H1 (cell line): ENCODE measurements at regions not wholly inside any gene's neighbourhood (a gene's known extent, or its start where the extent isn't known, plus 50 kb on each side); places are given as distances from the start of the nearest gene placed in this dataset.

ENCODE experiments used
- CTCF ChIA-PET: fragments of 300-600 bp; sonication (Branson Sonifier 250); formaldehyde crosslinking; loops from one replicate; lab custom pipeline; 2021; ENCODE audit not compliant: partially characterized antibody; lab: Charles Lee
- POLR2A ChIA-PET: fragments of 300-600 bp; sonication (Branson Sonifier 250); formaldehyde crosslinking; loops from one replicate; lab custom pipeline; 2021; ENCODE audit warnings: inconsistent platforms; ENCODE audit not compliant: partially characterized antibody; lab: Charles Lee
- DNase-seq, 2 experiments: peaks; one replicate each; pipeline versions ENCODE4 v3.0.0 to v3.0.0-alpha.2; 2010 to 2022; ENCODE audit warnings: low spot score in 2 of 2, low read depth in 1 of 2, mixed read lengths in 1 of 2
- FAIRE-seq: peaks from 2 replicates; lab custom pipeline; 2011; peaks lifted over from hg19 to GRCh38; lab: Jason Lieb, UNC
- H2AFZ ChIP-seq: 2 replicates; pipeline ENCODE4 v1.8.1; 2012; ENCODE audit warnings: low read length, inconsistent platforms
- H2AK5ac ChIP-seq: 2 replicates; pipeline ENCODE4 v1.6.1; 2013; ENCODE audit warnings: low read depth, low read length
- H2BK120ac ChIP-seq: replicated peaks from 2 replicates; pipeline ENCODE3; 2013; ENCODE audit warnings: low read depth, low read length, inconsistent platforms
- H2BK12ac ChIP-seq: 2 replicates; pipeline ENCODE4 v1.6.1; 2013; ENCODE audit warnings: low read depth, low read length
- H2BK15ac ChIP-seq: 2 replicates; pipeline ENCODE4 v1.6.1; 2013; ENCODE audit warnings: low read length
- H2BK20ac ChIP-seq: 2 replicates; pipeline ENCODE4 v1.6.1; 2013; ENCODE audit warnings: low read length
- H2BK5ac ChIP-seq: 2 replicates; pipeline ENCODE4 v1.6.1; 2013; ENCODE audit warnings: low read depth, low read length
- H3K14ac ChIP-seq: 2 replicates; pipeline ENCODE4 v1.6.1; 2013; ENCODE audit warnings: inconsistent platforms; ENCODE audit not compliant: insufficient read length
- H3K18ac ChIP-seq: 2 replicates; pipeline ENCODE4 v1.6.1; 2013; ENCODE audit warnings: low read length; ENCODE audit errors: extremely low read depth
- H3K23ac ChIP-seq: 2 replicates; pipeline ENCODE4 v1.6.1; 2013; ENCODE audit warnings: inconsistent platforms; ENCODE audit not compliant: insufficient read length
- H3K23me2 ChIP-seq: 2 replicates; pipeline ENCODE4 v1.6.1; 2013; ENCODE audit warnings: low read depth, low read length
- H3K27ac ChIP-seq: 2 replicates; pipeline ENCODE4 v1.6.1; 2011; ENCODE audit warnings: low read depth, low read length, inconsistent platforms
- H3K27me3 ChIP-seq, 4 experiments: replicated peaks in 1 of 4; 1 replicate in 1 of 4; 2 replicates in 3 of 4; pipeline versions ENCODE4 v1.6.1 to v1.8.1; 2011 to 2013; ENCODE audit warnings: low read length in 3 of 4, mild to moderate bottlenecking in 3 of 4, inconsistent platforms in 2 of 4, mixed read lengths in 2 of 4, moderate library complexity in 1 of 4; ENCODE audit not compliant: control insufficient read depth in 3 of 4, insufficient read depth in 3 of 4; ENCODE audit errors: extremely low read depth in 1 of 4
- H3K36me3 ChIP-seq, 4 experiments: 2 replicates each; pipeline versions ENCODE4 v1.6.1 to v1.8.1; 2011 to 2013; ENCODE audit warnings: mild to moderate bottlenecking in 4 of 4, low read length in 3 of 4, moderate library complexity in 2 of 4, control low read depth in 1 of 4, inconsistent platforms in 1 of 4; ENCODE audit not compliant: insufficient read depth in 4 of 4, control insufficient read depth in 2 of 4
- H3K4ac ChIP-seq: replicated peaks from 2 replicates; pipeline ENCODE3; 2013; ENCODE audit warnings: low read length, low read depth, mixed read lengths, inconsistent platforms; ENCODE audit not compliant: insufficient read length
- H3K4me1 ChIP-seq, 4 experiments: replicated peaks in 1 of 4; 1 replicate in 1 of 4; 2 replicates in 3 of 4; pipeline versions ENCODE4 v1.6.1 to v1.8.1; 2011 to 2013; ENCODE audit warnings: low read length in 3 of 4, inconsistent platforms in 2 of 4, mixed read lengths in 1 of 4; ENCODE audit not compliant: insufficient read depth in 4 of 4, control insufficient read depth in 3 of 4
- H3K4me2 ChIP-seq, 2 experiments: 2 replicates each; pipeline versions ENCODE4 v1.6.1 to v1.8.1; 2011 to 2013; ENCODE audit warnings: low read depth in 2 of 2, low read length in 2 of 2, control low read depth in 1 of 2, inconsistent platforms in 1 of 2, mild to moderate bottlenecking in 1 of 2; ENCODE audit not compliant: insufficient read depth in 1 of 2
- H3K4me3 ChIP-seq, 4 experiments: fragments of 200-600, 300-600 bp in 1 of 4; sonication (generic), shearing (Covaris generic), sonication (Bioruptor Twin) in 1 of 4; 2 replicates each; pipeline versions ENCODE4 v1.5.1 to v1.8.1; 2011 to 2016; ENCODE audit warnings: low read length in 4 of 4, low read depth in 3 of 4, control low read depth in 2 of 4, inconsistent platforms in 2 of 4, mild to moderate bottlenecking in 2 of 4, mixed read lengths in 1 of 4, moderate library complexity in 1 of 4; ENCODE audit not compliant: insufficient read depth in 2 of 4; ENCODE audit errors: extremely low read depth in 1 of 4
- H3K56ac ChIP-seq: replicated peaks from 2 replicates; pipeline ENCODE3; 2013; ENCODE audit warnings: low read depth, mild to moderate bottlenecking, mixed read lengths, low read length, inconsistent platforms; ENCODE audit not compliant: insufficient read length
- H3K79me1 ChIP-seq: 2 replicates; pipeline ENCODE4 v1.6.1; 2013; ENCODE audit warnings: low read depth, low read length, control low read depth
- H3K79me2 ChIP-seq, 2 experiments: 2 replicates each; pipeline versions ENCODE4 v1.6.1 to v1.8.1; 2012 to 2013; ENCODE audit warnings: low read length in 2 of 2, mild to moderate bottlenecking in 2 of 2, inconsistent platforms in 1 of 2; ENCODE audit not compliant: insufficient read depth in 2 of 2, control insufficient read depth in 1 of 2
- H3K9ac ChIP-seq, 4 experiments: replicated peaks in 1 of 4; 1 replicate in 1 of 4; 2 replicates in 3 of 4; pipeline versions ENCODE4 v1.6.1 to v1.8.1; 2011 to 2013; ENCODE audit warnings: low read depth in 3 of 4, low read length in 3 of 4, control low read depth in 2 of 4, mild to moderate bottlenecking in 2 of 4, moderate library complexity in 2 of 4, inconsistent platforms in 1 of 4; ENCODE audit errors: extremely low read depth in 1 of 4
- H3K9me3 ChIP-seq, 2 experiments: 2 replicates each; pipeline versions ENCODE4 v1.6.1 to v1.8.1; 2012 to 2013; ENCODE audit warnings: mild to moderate bottlenecking in 2 of 2, moderate library complexity in 2 of 2, control low read depth in 1 of 2, inconsistent platforms in 1 of 2, low read depth in 1 of 2, low read length in 1 of 2, mixed read lengths in 1 of 2; ENCODE audit not compliant: insufficient read depth in 2 of 2
- H4K20me1 ChIP-seq, 2 experiments: replicated peaks in 1 of 2; 2 replicates each; pipeline versions ENCODE3 to v1.8.1; 2011 to 2013; ENCODE audit warnings: inconsistent platforms in 2 of 2, low read length in 2 of 2, mild to moderate bottlenecking in 1 of 2; ENCODE audit not compliant: insufficient read depth in 2 of 2, control insufficient read depth in 1 of 2
- H4K5ac ChIP-seq: 2 replicates; pipeline ENCODE4 v1.6.1; 2013; ENCODE audit warnings: low read length, low read depth, mixed read lengths, inconsistent platforms; ENCODE audit not compliant: insufficient read length
- H4K8ac ChIP-seq: 2 replicates; pipeline ENCODE4 v1.8.0; 2013; ENCODE audit warnings: mild to moderate bottlenecking, moderate library complexity, low read length, inconsistent platforms; ENCODE audit not compliant: insufficient read depth; ENCODE audit errors: extremely low read depth
- H4K91ac ChIP-seq: replicated peaks from 2 replicates; pipeline ENCODE3; 2013; ENCODE audit warnings: low read length, mixed read lengths, inconsistent platforms; ENCODE audit not compliant: insufficient read length
- BACH1 ChIP-seq: IDR thresholded peaks from 2 replicates; pipeline ENCODE4 v1.6.1; 2012; ENCODE audit warnings: low read length, improper control_type of control experiment
- CTBP2 ChIP-seq: IDR thresholded peaks from 2 replicates; pipeline ENCODE4 v1.7.0; 2011; ENCODE audit warnings: borderline replicate concordance, mild to moderate bottlenecking, moderate library complexity, mixed read lengths, low read length; ENCODE audit not compliant: insufficient read depth, insufficient read length
- EZH2 ChIP-seq: fragments of 200-600 bp; sonication (generic); IDR thresholded peaks from 2 replicates; pipeline ENCODE4 v1.7.1; 2012; ENCODE audit warnings: low read depth, mild to moderate bottlenecking, moderate library complexity, low read length, inconsistent platforms; ENCODE audit not compliant: severe bottlenecking
- JUN ChIP-seq: IDR thresholded peaks from 2 replicates; pipeline ENCODE4 v1.6.1; 2011; ENCODE audit warnings: low read depth, mild to moderate bottlenecking, improper control_type of control experiment, low read length
- RNF2 ChIP-seq: fragments of 200-900, 300-1000 bp; sonication (generic); IDR thresholded peaks from 2 replicates; pipeline ENCODE4 v1.7.1; 2016; ENCODE audit warnings: borderline replicate concordance, low read depth, mild to moderate bottlenecking, antibody characterized with exemption, low read length; ENCODE audit not compliant: poor library complexity, severe bottlenecking; ENCODE audit errors: missing control alignments
- TAF1 ChIP-seq: IDR thresholded peaks from 2 replicates; pipeline ENCODE4 v1.6.1; 2011; ENCODE audit warnings: mild to moderate bottlenecking, low read depth, low read length
- TBP ChIP-seq: IDR thresholded peaks from 2 replicates; pipeline ENCODE4 v1.6.1; 2011; ENCODE audit warnings: low read depth, low read length, improper control_type of control experiment
- TEAD4 ChIP-seq: IDR thresholded peaks from 2 replicates; pipeline ENCODE4 v1.6.1; 2012; ENCODE audit warnings: low read depth, low read length, inconsistent platforms, mixed read lengths
- WGBS, 2 experiments: shearing (Covaris generic) in 1 of 2; methylation state at CpG; one replicate each; pipeline versions ENCODE4 v1.1.6 to v1.1.7; 2013 to 2015; ENCODE audit warnings: low lambda C conversion rate in 2 of 2, mixed read lengths in 2 of 2, inconsistent platforms in 1 of 2, low coverage in 1 of 2, missing lambda C conversion rate in 1 of 2; ENCODE audit not compliant: insufficient replicate concordance in 2 of 2, insufficient coverage in 1 of 2, insufficient read length in 1 of 2; ENCODE audit errors: extremely low coverage in 1 of 2, missing lambda C conversion rate in 1 of 2; 5-methylcytosine and 5-hydroxymethylcytosine counted together
- TF ChIP-seq, protein P1 (sequence below): IDR thresholded peaks from 2 replicates; pipeline ENCODE4 v1.6.1; 2011; ENCODE audit warnings: low read length, improper control_type of control experiment
- TF ChIP-seq, protein P2 (sequence below): IDR thresholded peaks from 2 replicates; pipeline ENCODE4 v1.6.1; 2012; ENCODE audit warnings: low read length, inconsistent platforms
- TF ChIP-seq, protein P3 (sequence below): IDR thresholded peaks from 2 replicates; pipeline ENCODE4 v1.6.1; 2012; ENCODE audit warnings: inconsistent platforms

DNA sequence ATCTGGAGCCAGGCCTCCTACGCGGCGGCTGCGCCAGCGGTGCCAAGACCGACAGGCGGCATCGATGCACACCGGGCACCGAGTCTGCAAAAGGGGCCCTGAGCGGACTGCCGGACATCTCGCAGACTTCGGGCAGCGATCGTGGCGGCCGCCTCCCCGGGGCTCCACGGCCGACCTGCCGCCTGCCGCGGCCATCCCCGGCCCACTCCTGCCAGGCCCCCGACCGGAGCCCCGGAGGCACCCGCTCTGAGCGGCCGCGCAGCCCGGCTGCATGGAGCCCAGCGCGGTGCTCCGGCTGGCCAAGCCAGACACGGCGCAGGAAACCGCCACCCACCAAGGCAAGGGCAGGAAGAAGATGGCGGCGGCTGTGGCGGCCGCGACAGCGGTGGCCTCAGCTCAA lies 154.2 kb upstream of the KCTD7 start:
- 94% methylated on average over 33 of the region's 45 CpGs; no CpG with 5 or more reads in 1 of the 2 experiments for WGBS, 2 experiments
- no peaks in the 10 kb centered on the region for H4K20me1 ChIP-seq
- no peaks in the 10 kb centered on the region for H3K9me3 ChIP-seq
- peaks cover 0 to 3% (median 0%) of the 10 kb centered on the region in 4 experiments; a peak in 1 of 7 replicates for H3K4me1 ChIP-seq
- no peaks in the 10 kb centered on the region for H3K23me2 ChIP-seq
- no peak overlapping the region for H2BK5ac ChIP-seq
- no peak overlapping the region for H3K9ac ChIP-seq
- no peak overlapping the region for H3K56ac ChIP-seq
- FAIRE-seq (no peak), DNase-seq (no peak)
- H3K79me2 ChIP-seq, result no peaks in the 10 kb centered on the region
- no peak overlapping the region for H2BK120ac ChIP-seq
- H2BK12ac ChIP-seq, result no peak overlapping the region
- H3K4me3 ChIP-seq, result no peak overlapping the region
- no peak overlapping the region for H4K8ac ChIP-seq
- H2BK15ac ChIP-seq, result no peak overlapping the region
- no peak overlapping the region for H3K23ac ChIP-seq
- no peak overlapping the region for H2AFZ ChIP-seq
- CTCF ChIA-PET, result no interaction called here
- H4K5ac ChIP-seq, result no peak overlapping the region
- H3K27ac ChIP-seq, result no peak overlapping the region
- no peaks in the 10 kb centered on the region for H3K79me1 ChIP-seq
- no peak overlapping the region for H3K18ac ChIP-seq
- no peaks in the 10 kb centered on the region for H3K27me3 ChIP-seq
- H3K14ac ChIP-seq, result no peak overlapping the region
- H3K4me2 ChIP-seq, result no peak overlapping the region
- no peak overlapping the region for H2BK20ac ChIP-seq
- POLR2A ChIA-PET, result interaction anchor here (1.3 kb wide), 1 partner anchor 13 kb away, joined by 4 read pairs; no protein-coding TSS in a partner anchor
- no peak overlapping the region for H2AK5ac ChIP-seq
- no peak overlapping the region for H3K4ac ChIP-seq
- no peak overlapping the region for H4K91ac ChIP-seq
- peaks cover 0 to 8% (median 3%) of the 10 kb centered on the region in 4 experiments; a peak in 4 of 8 replicates for H3K36me3 ChIP-seq
- TF ChIP-seq JUN, result no peak
- TF ChIP-seq EZH2, result no peak
- TF ChIP-seq, protein P1, sequence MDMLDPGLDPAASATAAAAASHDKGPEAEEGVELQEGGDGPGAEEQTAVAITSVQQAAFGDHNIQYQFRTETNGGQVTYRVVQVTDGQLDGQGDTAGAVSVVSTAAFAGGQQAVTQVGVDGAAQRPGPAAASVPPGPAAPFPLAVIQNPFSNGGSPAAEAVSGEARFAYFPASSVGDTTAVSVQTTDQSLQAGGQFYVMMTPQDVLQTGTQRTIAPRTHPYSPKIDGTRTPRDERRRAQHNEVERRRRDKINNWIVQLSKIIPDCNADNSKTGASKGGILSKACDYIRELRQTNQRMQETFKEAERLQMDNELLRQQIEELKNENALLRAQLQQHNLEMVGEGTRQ, result no peak
- TF ChIP-seq, protein P2, sequence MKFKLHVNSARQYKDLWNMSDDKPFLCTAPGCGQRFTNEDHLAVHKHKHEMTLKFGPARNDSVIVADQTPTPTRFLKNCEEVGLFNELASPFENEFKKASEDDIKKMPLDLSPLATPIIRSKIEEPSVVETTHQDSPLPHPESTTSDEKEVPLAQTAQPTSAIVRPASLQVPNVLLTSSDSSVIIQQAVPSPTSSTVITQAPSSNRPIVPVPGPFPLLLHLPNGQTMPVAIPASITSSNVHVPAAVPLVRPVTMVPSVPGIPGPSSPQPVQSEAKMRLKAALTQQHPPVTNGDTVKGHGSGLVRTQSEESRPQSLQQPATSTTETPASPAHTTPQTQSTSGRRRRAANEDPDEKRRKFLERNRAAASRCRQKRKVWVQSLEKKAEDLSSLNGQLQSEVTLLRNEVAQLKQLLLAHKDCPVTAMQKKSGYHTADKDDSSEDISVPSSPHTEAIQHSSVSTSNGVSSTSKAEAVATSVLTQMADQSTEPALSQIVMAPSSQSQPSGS, result no peak
- no peak for TF ChIP-seq CTBP2
- TF ChIP-seq BACH1, result no peak
- no peak for TF ChIP-seq TAF1
- TF ChIP-seq RNF2, result no peak
- no peak for TF ChIP-seq TBP
- TF ChIP-seq, protein P3, sequence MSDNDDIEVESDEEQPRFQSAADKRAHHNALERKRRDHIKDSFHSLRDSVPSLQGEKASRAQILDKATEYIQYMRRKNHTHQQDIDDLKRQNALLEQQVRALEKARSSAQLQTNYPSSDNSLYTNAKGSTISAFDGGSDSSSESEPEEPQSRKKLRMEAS, result no peak
- TF ChIP-seq TEAD4, result no peak
